Ovary (tissue), 7 donors: ENCODE measurements at regions not wholly inside any gene's neighbourhood (a gene's known extent, or its start where the extent isn't known, plus 50 kb on each side); places are given as distances from the start of the nearest gene placed in this dataset.

Source experiments
- DNase-seq, 5 donors: peaks; one replicate each; pipeline ENCODE4 v3.0.0-alpha.2; 2019 to 2020
- H3K27ac ChIP-seq, 2 donors: fragments of 200-600 bp; one replicate each; pipeline versions ENCODE4 v1.5.1 to v1.8.0; 2019 to 2022
- H3K27me3 ChIP-seq: fragments of 200-600 bp; one replicate; pipeline ENCODE4 v1.8.0; 2022
- H3K36me3 ChIP-seq: fragments of 200-600 bp; sonication (generic); one replicate; pipeline ENCODE4 v1.5.1; 2019
- H3K4me1 ChIP-seq: one replicate; pipeline ENCODE4 v1.8.1; 2013; ENCODE audit warnings: mild to moderate bottlenecking, moderate library complexity; ENCODE audit not compliant: insufficient read depth
- H3K4me3 ChIP-seq: fragments of 200-600 bp; sonication (generic); one replicate; pipeline ENCODE4 v1.5.1; 2017
- H3K9me3 ChIP-seq, 2 donors: fragments of 200-600 bp in 1 of 2; sonication (generic) in 1 of 2; one replicate each; pipeline versions ENCODE4 v1.5.1 to v1.8.1; 2013 to 2019; ENCODE audit warnings: mild to moderate bottlenecking in 1 of 2, moderate library complexity in 1 of 2
- CTCF ChIP-seq, 3 donors: fragments of 450-650 bp in 2 of 3; fragments of 200-600 bp in 1 of 3; IDR thresholded peaks; one replicate each; pipeline versions ENCODE4 v1.5.1 to v1.8.0; 2016 to 2022; ENCODE audit warnings: antibody characterized with exemption in 3 of 3, mild to moderate bottlenecking in 1 of 3
- EP300 ChIP-seq: sonication (generic); formaldehyde crosslinking; IDR thresholded peaks from one replicate; pipeline ENCODE4 v1.6.1; 2017; ENCODE audit warnings: antibody characterized with exemption
- POLR2A ChIP-seq: fragments of 450-650 bp; IDR thresholded peaks from one replicate; pipeline ENCODE4 v1.6.1; 2017; ENCODE audit warnings: antibody characterized with exemption, mild to moderate bottlenecking, moderate library complexity
- WGBS, 3 donors: extraction: QIAGEN DNeasy Blood & Tissue Kit in 1 of 3; methylation state at CpG; one replicate each; pipeline versions ENCODE4 v1.1.5 to v1.1.7; 2013 to 2017; 5-methylcytosine and 5-hydroxymethylcytosine counted together
- intact Hi-C, 4 donors: fragments of 100-400 bp; cut with DNase I; formaldehyde crosslinking; loops; one replicate each; pipeline versions ENCODE4 v1.11.0 to v1.15.1; 2022 to 2023
- donor health status: DM: no; HTN: no; CAD: no; lungs with moderate emphysema.
- donor health status: DM: no; HTN: no; CAD: no.
- donor health status: Bipolar disorder and iron deficiency.
- donor health status: DM: no; HTN: no; CAD: no.
- donor health status: DM: yes; HTN: yes; CAD: no.

- DNase-seq, result no peak
- TF ChIP-seq POLR2A (no peak), CTCF (IDR thresholded peaks at IDR 0.05) (no peak), EP300 (no peak)
- intact Hi-C loops, result loop anchor here in 1 of 4 donors (10.0 kb wide), 1 partner anchor 194 kb away; the partner anchor contains the start of genes ARL10 and KIAA1191
- Histone ChIP-seq H3K4me3 (no peak overlapping the region), H3K27ac (no peak overlapping the region), H3K27me3 (no peaks in the 10 kb centered on the region), H3K4me1 (no peaks in the 10 kb centered on the region), H3K36me3 (no peaks in the 10 kb centered on the region), H3K9me3 (no peaks in the 10 kb centered on the region)
- WGBS, 3 donors, result 68 to 73% (median 71%) methylated on average over 11 of the region's 11 CpGs
Measured at GRCh38 chr5:176171171-176171760, 67.0 kb upstream of the SIMC1 start.

- 66 to 78% (median 78%) methylated on average over 7 of the region's 7 CpGs for WGBS, 3 donors
- Histone ChIP-seq H3K9me3 (no peaks in the 10 kb centered on the region), H3K36me3 (no peaks in the 10 kb centered on the region), H3K4me3 (no peak overlapping the region), H3K27me3 (no peaks in the 10 kb centered on the region), H3K27ac (no peak overlapping the region), H3K4me1 (no peaks in the 10 kb centered on the region)
- TF ChIP-seq POLR2A, result no peak
- no peak for TF ChIP-seq CTCF (IDR thresholded peaks at IDR 0.05)
- no peak for TF ChIP-seq EP300
- DNase-seq, result no peak
- intact Hi-C loops, result loop anchor here in 1 of 4 donors (10.0 kb wide), 1 partner anchor 193 kb away; the partner anchor contains the start of genes ARL10 and KIAA1191
Measured at GRCh38 chr5:176172246-176172645, 66.0 kb upstream of the SIMC1 start.

GRCh38 chr5:176173647-176174046 is 64.6 kb upstream of the SIMC1 start:
- Histone ChIP-seq H3K27me3 (no peaks in the 10 kb centered on the region), H3K9me3 (no peaks in the 10 kb centered on the region), H3K27ac (no peak overlapping the region), H3K4me3 (no peak overlapping the region), H3K4me1 (no peaks in the 10 kb centered on the region), H3K36me3 (no peaks in the 10 kb centered on the region)
- 76 to 78% (median 78%) methylated on average over 7 of the region's 7 CpGs for WGBS, 3 donors
- intact Hi-C loops, result loop anchor here in 1 of 4 donors (10.0 kb wide), 1 partner anchor 191 kb away; the partner anchor contains the start of genes ARL10 and KIAA1191
- TF ChIP-seq POLR2A (no peak), EP300 (no peak), CTCF (IDR thresholded peaks at IDR 0.05) (no peak)
- no peak for DNase-seq

GRCh38 chr5:176174345-176175025 is 63.7 kb upstream of the SIMC1 start:
- intact Hi-C loops, result loop anchor here in 1 of 4 donors (10.0 kb wide), 1 partner anchor 190 kb away; the partner anchor contains the start of genes ARL10 and KIAA1191
- DNase-seq, result no peak
- Histone ChIP-seq H3K4me3 (no peak overlapping the region), H3K36me3 (no peaks in the 10 kb centered on the region), H3K27me3 (no peaks in the 10 kb centered on the region), H3K9me3 (no peaks in the 10 kb centered on the region), H3K27ac (no peak overlapping the region), H3K4me1 (peaks cover under 1% of the 10 kb centered on the region)
- 84 to 90% (median 90%) methylated on average over 8 of the region's 8 CpGs for WGBS, 3 donors
- no peak for TF ChIP-seq POLR2A
